ENCODE measurements at regions not wholly inside any gene's neighbourhood (a gene's known extent, or its start where the extent isn't known, plus 50 kb on each side); places are given as distances from the start of the nearest gene placed in this dataset.

DNA sequence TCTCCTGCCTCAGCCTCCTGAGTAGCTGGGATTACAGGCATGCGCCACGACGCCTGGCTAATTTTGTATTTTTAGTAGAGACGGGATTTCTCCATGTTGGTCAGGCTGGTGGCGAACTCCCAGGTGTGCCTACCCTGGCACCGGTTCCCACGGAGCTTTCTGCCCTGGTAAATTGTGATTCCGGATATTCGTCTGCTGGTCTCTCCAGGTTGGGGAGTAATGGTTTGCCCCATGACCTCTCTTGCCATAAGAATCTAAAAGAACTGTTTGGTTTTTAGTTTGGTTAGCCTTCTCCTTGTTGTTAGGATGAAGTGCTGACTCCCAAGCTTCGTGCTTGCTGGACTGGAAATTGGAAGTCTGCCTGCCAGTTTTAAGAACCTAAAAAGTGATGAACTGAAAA lies 223.8 kb downstream of the BCAS1 start:
- Histone ChIP-seq H3K4me1 (no peaks in the 10 kb centered on the region), H3K27ac (no peak overlapping the region), H3K9me3 (no peaks in the 10 kb centered on the region), H3K27me3 (no peaks in the 10 kb centered on the region), H3K36me3 (no peaks in the 10 kb centered on the region), H3K4me3 (no peak overlapping the region)
- TF ChIP-seq, protein P1, sequence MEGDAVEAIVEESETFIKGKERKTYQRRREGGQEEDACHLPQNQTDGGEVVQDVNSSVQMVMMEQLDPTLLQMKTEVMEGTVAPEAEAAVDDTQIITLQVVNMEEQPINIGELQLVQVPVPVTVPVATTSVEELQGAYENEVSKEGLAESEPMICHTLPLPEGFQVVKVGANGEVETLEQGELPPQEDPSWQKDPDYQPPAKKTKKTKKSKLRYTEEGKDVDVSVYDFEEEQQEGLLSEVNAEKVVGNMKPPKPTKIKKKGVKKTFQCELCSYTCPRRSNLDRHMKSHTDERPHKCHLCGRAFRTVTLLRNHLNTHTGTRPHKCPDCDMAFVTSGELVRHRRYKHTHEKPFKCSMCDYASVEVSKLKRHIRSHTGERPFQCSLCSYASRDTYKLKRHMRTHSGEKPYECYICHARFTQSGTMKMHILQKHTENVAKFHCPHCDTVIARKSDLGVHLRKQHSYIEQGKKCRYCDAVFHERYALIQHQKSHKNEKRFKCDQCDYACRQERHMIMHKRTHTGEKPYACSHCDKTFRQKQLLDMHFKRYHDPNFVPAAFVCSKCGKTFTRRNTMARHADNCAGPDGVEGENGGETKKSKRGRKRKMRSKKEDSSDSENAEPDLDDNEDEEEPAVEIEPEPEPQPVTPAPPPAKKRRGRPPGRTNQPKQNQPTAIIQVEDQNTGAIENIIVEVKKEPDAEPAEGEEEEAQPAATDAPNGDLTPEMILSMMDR (IDR thresholded peaks at IDR 0.05), result no peak
- no peak for DNase-seq (ENCODE audit: low spot score)

DNA sequence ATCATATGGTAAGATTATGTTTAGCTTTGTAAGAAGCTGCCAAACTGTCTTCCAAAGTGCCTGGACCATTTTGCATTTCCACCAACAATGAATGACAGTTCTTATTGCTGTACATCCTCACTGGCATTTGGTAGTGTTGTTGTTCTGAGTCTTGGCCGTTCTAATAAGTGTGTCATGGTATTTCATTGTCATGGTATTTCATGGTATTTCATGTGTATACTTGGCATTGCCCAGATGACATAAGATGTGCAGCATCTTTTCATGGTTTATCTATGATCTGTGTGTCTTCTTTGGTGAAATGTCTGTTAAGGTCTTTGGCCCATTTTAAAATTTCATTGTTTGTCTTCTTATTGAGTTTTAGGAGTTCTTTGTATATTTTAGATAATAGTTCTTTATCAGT lies 224.4 kb downstream of the BCAS1 start:
- H3K27me3 ChIP-seq, result no peaks in the 10 kb centered on the region

DNA sequence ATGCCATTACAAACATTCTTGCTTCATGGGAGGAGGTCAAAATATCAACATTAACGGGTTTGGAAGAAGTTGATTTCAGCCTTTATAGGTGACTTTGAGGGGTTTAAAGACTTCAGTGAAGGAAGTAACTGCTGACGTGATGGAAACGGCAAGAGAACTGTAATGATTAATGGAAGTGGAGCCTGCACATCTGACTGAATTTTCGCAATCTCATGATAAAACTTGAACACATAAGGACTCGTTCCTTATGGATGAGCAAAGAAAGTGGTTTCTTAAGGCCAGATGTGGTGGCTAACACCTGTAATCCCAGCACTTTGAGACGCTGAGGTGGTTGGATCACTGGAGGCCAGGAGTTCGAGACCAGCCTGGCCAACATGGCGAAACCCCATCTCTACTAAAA lies 226.1 kb downstream of the BCAS1 start:
- Histone ChIP-seq H3K27ac (no peak overlapping the region), H3K36me3 (no peaks in the 10 kb centered on the region), H3K27me3 (no peaks in the 10 kb centered on the region), H3K9me3 (no peaks in the 10 kb centered on the region), H3K4me1 (no peaks in the 10 kb centered on the region), H3K4me3 (no peak overlapping the region)
- TF ChIP-seq, protein P1 (IDR thresholded peaks at IDR 0.05), result no peak
- DNase-seq (ENCODE audit: low spot score), result no peak

More for the DNA sequence above, 224.4 kb downstream of the BCAS1 start:
- Histone ChIP-seq H3K9me3 (no peaks in the 10 kb centered on the region), H3K36me3 (no peaks in the 10 kb centered on the region), H3K4me1 (no peaks in the 10 kb centered on the region), H3K4me3 (no peak overlapping the region), H3K27ac (no peak overlapping the region)
- TF ChIP-seq, protein P1 (IDR thresholded peaks at IDR 0.05), result no peak
- DNase-seq (ENCODE audit: low spot score), result no peak

DNA sequence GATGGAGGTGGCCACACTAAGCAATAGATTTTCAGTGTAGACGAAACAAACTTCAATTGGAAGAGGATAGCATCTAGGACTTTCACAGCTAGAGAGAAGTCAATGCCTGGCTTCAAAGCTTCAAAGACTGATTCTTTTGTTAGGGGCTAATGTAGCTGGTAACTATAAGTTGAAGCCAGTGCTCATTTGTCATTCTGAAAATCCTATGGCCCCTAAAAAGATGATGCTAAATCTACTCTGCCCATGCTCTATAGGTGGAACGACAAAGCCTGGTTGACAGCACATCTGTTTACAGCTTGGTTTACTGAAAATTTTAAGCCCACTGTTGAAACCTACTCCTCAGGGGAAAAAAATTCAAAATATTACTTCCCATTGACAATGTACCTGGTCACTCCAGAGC lies 226.7 kb downstream of the BCAS1 start:
- Histone ChIP-seq H3K36me3 (no peaks in the 10 kb centered on the region), H3K4me3 (no peak overlapping the region), H3K27ac (no peak overlapping the region), H3K27me3 (no peaks in the 10 kb centered on the region), H3K9me3 (no peaks in the 10 kb centered on the region), H3K4me1 (no peaks in the 10 kb centered on the region)
- TF ChIP-seq, protein P1 (IDR thresholded peaks at IDR 0.05), result no peak
- no peak for DNase-seq (ENCODE audit: low spot score)

DNA sequence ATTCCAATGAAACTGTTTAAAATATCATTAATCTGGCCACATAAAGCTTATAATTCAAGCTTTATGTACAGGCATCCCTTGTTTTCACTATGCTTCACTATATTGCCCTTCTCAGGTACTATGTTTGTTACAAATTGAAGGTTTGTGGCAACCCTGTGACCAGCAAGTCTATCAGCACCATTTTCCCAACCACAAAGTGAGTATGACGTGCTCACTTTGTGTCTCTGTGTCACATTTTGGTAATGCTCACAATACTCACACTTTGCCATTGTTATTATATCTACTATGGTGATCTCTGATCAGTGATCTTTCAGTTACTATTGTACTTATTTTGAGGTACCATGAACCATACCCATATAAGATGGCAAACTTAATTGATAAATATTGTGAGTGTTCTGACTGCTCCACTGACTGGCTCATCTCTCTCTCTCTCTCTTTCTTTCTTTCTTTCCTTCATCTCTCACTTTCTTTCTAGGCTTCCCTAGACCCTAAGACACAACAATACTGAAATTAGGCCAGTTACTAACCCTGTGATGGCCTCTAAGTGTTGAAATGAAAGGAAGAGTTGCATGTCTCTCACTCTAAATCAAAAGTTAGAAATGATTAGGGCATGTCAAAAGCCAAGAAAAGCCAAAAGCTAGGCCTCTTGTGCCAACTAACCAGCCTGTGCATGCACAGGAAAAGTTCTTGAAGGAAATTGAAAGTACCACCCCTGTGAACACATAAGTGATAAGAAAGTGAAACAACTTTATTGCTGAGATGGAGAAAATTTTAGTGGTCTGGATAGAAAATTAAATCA lies 227.9 kb downstream of the BCAS1 start:
- Histone ChIP-seq H3K36me3 (no peaks in the 10 kb centered on the region), H3K27me3 (no peaks in the 10 kb centered on the region), H3K9me3 (no peaks in the 10 kb centered on the region), H3K27ac (no peak overlapping the region), H3K4me3 (no peak overlapping the region), H3K4me1 (no peaks in the 10 kb centered on the region)
- TF ChIP-seq, protein P1 (IDR thresholded peaks at IDR 0.05), result no peak
- no peak for DNase-seq (ENCODE audit: low spot score)

DNA sequence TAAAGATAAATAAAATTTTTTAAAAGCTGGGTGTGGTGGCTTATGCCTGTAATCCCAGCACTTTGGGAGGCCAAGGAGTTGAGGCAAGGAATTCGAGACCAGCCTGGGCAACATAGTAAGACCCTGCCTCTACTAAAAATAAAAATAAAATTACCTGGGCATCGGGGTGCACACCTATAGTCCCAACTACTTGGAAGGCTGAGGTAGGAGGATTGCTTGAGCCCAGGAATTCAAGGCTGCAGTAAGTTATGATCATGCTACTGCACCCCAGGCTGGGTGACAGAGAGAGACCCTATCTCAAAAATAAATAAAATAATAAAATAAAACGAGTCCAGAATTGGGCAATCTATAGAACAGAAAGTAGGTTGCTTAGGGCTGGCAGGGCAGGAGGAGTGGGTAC lies 228.7 kb downstream of the BCAS1 start:
- Histone ChIP-seq H3K27me3 (no peaks in the 10 kb centered on the region), H3K27ac (no peak overlapping the region), H3K4me3 (no peak overlapping the region), H3K4me1 (no peaks in the 10 kb centered on the region), H3K36me3 (no peaks in the 10 kb centered on the region), H3K9me3 (no peaks in the 10 kb centered on the region)
- DNase-seq (ENCODE audit: low spot score), result no peak
- TF ChIP-seq, protein P1 (IDR thresholded peaks at IDR 0.05), result no peak

Measured in right atrium auricular region (tissue), 2 donors.